SKM-1 treated with dmso at 0.1 percent for 144 hours (cell line): ENCODE measurements at regions not wholly inside any gene's neighbourhood (a gene's known extent, or its start where the extent isn't known, plus 50 kb on each side); places are given as distances from the start of the nearest gene placed in this dataset.
"Not testable (repeated sequence)": the region's sequence is repeated elsewhere in the genome, so short reads cannot be mapped to it uniquely, and the experiment has no call there.

Source experiments
- DNase-seq: peaks from one replicate; lab custom pipeline; 2025; ENCODE audit not compliant: unreplicated experiment; lab: John Stamatoyannopoulos, UW

DNA sequence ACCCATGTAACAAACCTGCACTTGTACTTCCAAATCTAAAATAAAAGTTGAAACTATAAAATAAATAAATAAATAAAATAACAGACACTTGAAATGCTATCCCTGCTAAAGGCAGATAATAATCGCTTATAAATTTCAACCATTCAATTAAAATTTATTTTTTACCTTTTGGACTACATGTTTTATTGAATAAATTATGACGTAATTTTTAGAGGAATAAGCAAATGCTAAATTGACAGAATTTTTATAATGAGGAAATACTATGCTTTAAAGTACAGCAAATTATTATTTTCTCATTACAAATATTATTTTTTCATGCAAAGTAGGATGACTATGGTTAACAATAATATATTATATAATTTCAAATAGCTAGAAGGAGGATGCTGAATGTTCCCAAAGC, 658.6 kb upstream of the LMO3 start:
- DNase-seq = no peak

DNA sequence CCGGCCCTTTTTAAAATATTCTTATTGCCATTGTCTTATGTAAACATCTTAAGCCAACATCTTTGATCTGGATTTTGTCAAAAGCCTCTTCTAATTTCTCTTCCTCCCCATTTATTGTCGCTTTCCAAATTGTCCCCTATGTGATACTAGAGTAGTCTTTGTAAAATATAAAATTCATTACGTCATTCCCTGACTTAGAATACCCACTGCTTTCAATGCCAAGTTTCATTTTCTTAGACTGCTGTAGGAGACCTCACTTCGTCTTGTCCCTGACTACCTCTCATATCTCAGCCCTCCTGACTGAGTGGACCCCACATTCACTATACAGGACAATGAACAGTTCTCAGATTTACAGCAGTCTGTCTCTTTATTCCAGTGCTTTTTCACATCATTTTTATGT, 633.9 kb upstream of the LMO3 start:
- no peak for DNase-seq

DNA sequence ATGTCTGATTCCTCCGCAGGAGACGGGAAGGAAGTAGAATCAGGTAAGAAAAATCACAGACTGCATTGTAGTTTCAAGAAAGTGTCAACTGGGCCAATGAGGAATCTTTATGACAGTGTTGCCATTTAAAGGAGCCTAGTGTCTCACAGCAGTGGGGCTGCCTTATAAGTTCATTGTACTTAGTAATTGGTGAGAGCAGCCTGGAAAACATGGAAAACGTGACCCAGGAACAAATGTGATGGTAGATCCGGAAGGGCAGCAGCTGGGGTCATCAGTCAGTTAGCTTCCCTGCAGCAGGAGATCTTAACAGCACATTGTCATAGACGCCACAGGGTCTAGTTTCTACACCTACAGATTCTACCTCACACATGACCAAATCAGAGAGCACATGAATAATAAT, 630.0 kb upstream of the LMO3 start:
- DNase-seq = no peak

DNA sequence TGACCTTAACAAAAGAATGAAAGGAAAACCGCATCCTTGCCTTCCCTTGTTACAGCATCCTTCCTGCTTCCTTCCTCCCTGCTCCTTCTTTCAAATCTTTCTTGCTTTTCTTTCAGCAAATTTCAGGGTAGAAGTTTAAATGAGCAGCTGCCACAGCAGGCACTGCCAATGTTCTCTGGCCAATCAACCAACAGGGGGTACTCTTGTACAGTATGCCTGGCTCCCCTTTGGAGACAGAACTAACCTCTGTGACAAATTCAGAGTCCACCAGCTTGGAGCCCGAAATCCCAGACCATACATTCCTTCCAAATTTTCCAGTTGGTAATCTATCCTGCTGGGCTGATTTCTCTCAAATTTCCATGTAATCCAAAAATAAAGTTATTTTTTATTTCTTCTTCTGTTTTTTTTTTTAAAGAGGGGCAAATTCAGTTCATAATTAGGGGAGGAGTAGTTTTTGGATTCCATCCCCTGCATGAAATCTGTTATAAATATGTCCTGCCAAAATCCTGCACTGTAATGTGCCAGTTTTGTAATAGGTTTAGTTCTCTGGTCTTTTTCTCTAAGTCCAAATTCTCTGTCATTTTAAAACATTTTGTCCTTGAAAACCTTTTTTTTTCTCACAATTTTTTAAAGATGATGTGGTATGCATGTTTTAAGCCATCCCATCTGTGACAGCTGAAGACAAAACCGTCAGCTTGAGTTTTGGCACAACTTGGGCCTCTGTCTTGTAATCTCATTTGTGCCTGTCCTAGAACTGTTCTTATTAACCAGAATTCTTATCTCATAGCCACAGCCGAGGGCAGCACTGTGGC, 610.0 kb upstream of the LMO3 start:
- no peak for DNase-seq

DNA sequence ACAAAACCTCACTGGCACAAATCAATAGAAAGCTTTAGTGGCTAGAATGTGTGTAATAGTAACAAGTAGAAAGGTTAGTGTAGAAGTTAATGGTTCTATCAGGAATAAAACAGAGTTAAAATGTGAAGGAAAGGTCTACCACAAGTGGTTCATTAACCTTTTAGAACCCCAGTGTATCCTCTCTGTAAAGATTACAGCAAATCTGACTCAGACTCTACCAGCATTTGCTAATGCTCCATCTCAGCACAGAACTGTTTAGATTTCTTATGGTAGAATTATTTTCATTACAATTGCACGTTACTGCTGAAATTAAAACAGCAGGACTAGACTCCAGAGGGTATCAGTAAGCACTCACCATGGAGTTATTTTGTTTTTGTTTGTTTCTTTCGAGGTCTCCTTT, 609.0 kb upstream of the LMO3 start:
- DNase-seq = no peak

DNA sequence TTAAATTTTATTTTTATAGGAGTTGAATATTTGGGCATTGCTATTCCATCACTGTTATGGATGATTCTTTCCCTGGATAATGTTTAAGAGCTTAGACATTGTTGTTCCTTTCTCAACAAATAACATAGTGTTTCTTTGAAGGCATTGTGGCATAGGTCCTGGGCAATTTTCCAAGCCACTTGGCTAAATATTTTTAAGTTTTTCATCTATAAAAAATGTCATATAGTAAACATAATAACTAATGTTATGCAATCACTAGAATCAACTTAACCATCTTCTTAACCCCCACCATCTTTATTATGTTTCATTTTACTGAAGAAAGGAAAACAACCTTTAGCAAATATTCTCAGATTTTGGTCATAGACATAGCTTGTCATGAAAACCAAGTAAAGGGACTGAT, 600.6 kb upstream of the LMO3 start:
- DNase-seq = no peak

DNA sequence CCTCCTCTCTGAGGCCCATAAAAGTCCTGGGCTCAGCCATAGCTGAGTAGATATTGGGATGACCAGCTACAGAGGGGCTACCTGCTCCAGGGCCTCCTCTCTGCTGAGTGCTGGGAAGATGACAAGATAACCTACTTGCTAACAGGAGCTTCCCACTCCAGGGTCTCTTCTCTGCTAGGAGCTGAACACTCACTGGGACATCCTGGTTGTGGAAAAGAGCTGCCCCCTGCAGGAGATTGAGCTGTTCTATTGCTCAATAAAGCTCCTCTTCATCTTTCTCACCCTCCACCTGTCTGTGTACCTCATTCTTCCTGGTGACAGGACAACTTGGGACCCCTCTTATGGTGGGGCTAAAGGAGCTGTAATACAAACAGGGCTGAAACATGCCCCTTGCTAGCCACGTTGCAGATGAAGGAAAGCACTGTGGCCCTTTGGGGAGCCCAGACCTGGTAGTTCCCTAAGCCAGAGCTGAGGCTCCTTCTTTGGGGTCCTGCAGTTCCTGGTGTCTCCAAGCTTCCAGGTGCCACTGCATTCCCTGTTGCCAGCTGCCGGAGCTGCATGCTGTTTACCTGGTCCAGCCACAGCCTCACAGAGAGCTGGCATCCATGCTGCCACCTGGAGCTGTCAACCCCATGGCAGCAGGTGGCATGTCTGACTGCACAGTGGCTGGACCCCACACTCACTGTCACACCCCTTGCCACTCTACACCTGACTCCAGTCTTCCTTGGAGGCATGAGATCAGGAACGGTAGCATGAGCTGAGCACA, 598.5 kb upstream of the LMO3 start:
- DNase-seq = no peak

DNA sequence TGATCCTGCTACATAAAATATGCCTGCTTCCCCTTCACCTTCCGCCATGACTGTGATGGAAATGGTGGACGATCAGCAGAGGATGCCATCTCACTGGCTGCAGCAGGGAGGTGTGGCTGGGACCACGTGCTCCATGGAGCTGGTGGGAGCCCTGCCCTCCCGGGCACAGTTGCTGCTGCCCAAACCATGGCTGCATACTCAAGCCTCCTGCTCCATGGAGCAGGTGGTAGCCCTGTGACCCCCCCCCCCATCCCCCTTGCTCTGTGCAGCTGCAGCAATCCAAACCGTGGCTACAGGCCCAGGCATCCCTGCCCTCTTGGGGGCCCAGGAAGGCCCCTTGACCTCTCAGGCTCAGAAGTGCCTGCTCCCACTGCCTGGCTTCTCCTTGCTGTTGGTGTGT, 597.5 kb upstream of the LMO3 start:
- DNase-seq = no peak

DNA sequence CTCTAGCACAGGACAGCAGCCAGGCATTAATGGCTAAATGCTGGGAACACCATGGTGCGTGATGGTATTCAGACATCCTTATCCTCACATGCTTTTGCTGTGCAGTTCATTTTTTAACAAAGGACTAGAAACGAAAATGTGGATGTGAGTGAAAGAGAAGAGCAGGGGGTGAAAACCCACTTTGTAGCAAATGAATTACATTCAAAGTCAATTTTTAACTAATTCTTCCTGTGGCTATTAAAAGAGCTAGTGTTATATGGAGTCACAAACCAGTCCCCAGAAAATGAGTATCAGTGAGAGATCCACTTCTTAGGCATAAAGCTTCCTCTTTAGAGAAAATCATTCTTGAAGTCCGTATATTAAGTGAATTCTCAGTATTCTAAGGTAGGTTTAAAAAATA, 592.0 kb upstream of the LMO3 start:
- DNase-seq = no peak

DNA sequence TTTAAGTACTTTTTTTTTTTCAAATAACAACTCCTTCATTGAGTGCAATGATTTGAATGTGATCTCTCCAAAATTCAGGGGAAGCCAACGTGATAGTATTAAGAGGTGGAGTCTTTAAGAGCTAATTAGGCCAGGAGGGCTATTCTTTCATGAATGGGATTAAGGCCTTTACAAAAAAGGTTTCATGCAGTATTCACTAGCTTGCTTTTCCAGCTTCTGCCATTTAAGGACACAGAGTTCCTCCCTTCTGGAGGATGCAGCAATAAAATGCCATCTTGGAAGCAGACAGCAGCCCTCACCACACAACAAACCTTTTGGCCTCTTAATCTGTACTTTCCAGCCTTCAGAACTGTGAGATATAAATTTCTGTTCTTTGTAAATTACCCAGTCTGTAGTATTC, 586.8 kb upstream of the LMO3 start:
- no peak for DNase-seq

DNA sequence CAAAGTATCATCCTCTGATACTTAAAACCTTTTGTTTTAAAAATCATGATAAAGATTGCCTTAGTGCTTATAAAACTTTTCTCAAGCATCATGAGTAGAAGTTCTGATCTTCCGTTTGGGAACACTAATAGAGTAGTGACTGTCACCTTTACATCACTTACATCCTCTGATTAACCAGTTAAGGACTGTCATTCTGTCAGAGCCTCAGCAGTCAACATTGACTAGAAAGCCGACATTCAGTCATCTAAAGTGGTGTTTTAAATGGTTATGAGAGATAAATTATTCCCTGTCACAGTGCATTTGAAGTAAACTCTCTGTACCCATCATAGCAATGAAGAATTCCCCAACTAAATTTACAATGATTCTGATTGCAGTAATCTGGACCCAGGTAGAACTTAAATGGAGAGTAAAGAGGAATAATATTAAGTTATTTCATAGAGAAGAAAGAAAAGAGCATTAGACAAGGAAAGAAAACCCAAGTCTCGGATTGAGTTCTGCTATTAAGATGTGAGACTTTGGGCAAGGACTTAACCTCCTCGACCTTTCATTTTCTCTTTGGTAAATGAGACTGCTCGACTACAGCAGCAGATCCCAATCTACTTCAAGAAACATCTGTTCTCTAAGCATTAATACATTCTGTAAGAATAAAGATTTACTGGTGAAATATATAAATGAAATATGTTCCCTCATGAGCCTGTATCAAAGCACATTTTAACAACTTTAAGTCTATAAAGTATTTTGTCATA, 563.9 kb upstream of the LMO3 start:
- DNase-seq = no peak

DNA sequence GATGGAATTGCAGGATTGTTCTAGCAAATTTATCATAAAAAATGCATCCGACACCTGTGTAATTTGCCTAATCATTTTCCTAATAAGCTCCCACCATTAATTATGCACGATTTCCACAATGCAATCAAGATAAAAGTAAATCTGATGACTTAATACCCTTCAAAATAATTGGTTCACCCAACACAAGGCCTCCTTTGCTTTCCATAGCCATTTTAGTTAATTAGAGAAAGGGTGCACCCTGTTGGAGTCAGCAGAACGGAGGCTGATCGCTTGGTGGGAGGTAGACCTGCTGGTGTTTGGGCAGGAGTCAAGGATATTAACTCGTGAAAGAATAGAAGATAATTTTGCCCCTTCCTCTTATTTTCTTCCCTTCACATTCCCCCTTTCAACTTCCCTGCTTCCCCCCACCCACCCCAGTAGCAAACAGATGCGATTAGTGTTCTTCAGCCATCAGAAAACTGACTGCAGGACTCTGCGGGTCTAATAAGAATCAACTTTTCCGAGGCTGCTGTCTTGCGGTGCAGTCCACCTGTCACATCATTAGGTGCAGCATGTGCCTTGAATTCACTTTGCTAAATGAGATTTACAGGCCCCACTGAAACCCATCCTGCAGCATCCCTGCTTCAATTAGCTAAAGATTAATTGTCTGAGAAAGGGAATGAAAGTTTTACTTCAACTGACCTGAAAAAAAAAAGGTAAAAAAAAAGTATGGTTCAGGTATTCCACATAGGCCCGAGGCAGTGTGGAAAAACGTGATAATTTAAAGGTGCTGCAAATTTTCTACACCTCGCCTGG, 553.7 kb upstream of the LMO3 start:
- no peak for DNase-seq

DNA sequence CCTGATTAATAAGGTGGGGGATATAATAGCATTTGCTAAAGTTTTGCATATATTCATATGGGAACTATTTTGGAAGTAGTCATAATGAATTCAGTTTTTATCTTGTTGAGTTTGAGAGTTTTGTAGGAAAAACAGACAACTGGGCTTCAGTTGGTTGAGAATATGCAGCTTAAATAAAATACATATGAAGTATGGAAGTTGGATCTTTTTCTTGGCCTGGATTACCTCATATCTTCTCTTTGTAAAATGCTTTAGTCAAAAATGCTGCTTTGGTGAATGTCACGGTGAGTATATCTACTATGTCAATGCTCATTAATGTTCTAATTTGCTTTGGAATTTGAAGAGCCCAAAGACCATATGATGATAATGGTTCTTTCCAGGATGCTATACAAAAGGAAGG, 552.2 kb upstream of the LMO3 start:
- no peak for DNase-seq

DNA sequence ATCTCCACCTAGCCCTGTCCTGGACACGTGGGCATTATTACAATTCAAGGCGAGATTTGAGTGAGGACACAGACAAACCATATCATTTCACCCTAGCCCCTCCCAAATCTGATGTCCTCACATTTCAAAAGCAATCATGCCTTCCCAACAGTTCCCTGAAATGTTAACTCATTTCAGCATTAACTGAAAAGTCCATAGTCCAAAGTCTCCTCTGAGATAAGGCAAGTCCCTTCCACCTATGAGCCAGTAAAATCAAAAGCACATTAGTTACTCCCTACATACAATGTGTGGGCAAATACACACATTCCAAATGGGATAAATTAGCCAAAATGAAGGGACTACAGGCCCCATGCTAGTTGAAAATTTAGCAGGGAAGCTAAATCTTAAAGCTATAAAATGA, 546.0 kb upstream of the LMO3 start:
- no peak for DNase-seq

DNA sequence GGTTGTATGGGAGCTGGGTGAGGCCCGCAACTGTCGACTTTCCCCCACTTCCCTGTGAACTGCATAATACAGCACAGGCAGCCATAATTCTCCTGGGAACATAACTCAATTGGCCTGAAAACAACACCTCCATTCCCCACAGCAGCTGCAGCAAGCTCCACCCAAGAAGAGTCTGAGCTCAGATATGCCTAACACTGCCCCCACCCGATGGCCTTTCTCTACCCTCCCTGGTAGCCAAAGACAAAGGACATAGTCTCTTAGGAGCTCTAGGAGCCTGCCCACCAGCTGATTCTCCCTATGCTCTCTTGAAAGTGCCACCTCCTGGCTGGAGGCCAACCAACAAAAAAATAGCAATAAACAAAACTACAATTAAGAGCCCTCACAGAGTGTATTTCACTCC, 542.7 kb upstream of the LMO3 start:
- no peak for DNase-seq

DNA sequence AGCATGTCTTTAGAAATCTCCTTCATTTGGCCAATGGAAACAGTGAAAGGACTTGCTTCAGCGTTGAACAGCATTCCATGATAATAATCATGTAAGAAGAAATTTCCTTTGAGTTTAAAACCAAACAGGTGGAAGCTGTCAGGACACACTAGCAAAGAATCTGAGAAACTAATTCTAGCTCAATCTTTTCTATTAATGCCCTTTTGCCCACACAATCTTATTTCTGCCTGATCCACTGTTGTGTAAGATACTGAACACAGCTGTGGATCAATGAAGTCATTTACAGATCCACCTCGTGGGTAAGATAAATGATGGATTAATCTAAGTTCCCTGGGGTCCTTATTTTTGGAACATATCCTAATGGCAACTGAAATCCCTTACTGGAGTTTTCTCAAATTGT, 536.9 kb upstream of the LMO3 start:
- DNase-seq = no peak

DNA sequence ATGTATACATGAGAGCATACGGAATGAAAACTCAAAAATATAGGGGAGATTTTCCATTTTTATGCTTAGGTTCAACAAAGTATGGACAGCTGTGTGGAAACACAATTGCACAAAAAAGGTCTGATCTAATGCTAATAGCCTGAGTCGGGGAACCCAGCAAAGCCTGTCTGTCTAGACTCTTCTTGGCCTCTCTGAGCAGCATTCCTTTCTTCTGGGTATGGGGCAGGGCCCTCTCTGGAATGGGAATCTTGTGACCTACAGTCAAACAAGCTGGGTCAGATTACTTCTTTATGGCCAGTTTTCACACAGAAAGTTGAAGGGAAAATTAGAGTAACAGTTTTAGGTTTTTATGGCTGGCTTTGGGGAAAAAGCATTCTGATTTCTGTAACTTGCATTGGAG, 534.0 kb upstream of the LMO3 start:
- DNase-seq = no peak

DNA sequence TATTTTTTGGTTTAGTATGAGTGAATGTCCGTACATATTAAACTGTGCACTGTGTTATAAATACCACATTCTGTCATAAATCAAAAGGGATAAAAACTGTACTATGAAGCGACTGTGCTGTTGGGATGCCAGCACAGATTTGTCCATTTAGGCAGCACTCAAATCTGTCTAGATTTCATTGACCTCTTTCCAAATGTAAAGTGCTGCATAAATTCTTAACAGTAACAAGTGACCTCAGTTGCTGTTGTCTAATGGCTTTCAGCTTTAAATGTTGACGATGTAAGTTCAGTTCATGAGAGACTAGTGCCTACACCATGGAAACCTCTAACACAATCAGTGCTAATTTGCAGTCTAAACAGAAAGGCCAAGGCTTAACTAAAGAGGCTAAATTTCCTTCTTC, 531.4 kb upstream of the LMO3 start:
- no peak for DNase-seq

DNA sequence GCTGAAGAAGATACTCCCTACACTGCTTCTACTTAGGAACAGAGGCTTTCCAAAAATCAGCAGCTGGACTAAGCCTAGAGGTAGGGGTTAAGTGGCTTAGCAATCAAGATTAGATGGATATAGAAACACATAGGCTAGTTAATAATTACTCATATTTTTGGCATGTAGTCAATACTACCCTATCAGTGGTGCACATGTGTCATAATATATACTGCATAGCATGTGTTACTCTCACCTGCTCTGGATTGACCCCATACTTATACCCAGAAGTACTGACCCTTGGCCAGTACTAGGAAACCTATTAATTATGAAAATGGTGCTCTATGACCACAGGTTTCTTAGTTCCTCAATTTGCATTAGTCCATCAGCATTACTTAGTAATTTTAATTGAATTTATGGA, 528.4 kb upstream of the LMO3 start:
- no peak for DNase-seq

DNA sequence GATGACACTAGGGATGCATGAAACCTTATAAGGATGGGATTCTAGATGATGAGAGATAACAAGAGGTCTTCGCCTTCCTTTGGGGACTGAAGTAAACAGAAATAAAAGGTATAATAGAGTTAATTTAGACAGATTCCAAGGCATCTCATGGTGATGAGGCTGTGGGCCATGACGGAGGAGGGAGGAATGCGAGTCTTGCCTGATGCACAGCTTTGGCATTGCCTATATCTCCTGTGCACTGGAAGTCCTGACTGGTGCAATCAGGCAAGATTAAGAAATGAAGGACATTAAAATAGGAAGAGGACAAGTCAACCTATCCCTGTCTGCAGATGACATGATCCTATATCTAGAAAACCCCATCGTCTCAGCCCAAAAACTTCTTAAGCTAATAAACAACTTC, 526.4 kb upstream of the LMO3 start:
- no peak for DNase-seq

DNA sequence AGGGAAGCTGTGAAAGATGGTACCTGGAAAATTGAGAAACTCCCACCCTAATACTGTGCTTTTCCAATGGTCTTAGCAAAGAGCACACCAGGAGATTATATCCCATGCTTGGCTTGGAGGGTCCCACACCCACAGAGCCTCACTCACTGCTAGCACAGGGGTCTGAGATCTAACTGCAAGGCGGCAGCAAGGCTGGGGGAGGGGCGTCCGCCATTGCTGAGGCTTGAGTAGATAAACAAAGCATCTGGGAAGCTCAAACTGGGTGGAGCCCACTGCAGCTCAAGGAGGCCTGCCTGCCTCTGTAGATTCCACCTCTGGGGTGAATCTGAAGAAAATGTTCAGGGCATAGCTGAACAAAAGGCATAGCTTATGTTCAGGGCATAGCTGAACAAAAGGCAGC, 510.6 kb upstream of the LMO3 start:
- not testable (repeated sequence) for DNase-seq
